ENCODE measurements at regions not wholly inside any gene's neighbourhood (a gene's known extent, or its start where the extent isn't known, plus 50 kb on each side); places are given as distances from the start of the nearest gene placed in this dataset.

DNA sequence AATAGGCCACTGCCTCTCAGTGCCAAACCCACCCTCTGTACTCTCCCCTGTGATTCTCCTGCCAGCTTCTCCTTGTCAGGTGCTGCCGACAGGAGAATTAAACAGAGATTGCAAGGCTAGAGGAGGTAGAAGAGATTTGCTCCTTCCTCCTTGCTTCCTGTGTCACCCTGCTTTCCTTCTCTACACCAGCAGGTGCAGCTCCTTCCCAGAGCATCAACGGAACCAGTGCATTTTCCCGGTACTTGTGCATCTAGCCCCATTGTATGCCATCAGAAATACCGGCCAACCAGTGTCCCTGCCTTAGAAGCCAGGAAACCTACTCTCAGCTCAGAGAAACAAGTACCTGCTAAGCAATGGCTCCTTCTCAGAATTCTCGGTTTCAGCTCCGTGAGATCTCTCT is 253.2 kb downstream of the SUCLA2 start (continued):
- TF ChIP-seq, protein P1, sequence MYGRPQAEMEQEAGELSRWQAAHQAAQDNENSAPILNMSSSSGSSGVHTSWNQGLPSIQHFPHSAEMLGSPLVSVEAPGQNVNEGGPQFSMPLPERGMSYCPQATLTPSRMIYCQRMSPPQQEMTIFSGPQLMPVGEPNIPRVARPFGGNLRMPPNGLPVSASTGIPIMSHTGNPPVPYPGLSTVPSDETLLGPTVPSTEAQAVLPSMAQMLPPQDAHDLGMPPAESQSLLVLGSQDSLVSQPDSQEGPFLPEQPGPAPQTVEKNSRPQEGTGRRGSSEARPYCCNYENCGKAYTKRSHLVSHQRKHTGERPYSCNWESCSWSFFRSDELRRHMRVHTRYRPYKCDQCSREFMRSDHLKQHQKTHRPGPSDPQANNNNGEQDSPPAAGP (tag by site-specific recombination; IDR thresholded peaks at IDR 0.05): no peak
- TF ChIP-seq ZNF777 (tag by site-specific recombination; IDR thresholded peaks at IDR 0.05; ENCODE audit: borderline replicate concordance): no peak
- TF ChIP-seq HOXA7 (CRISPR knock-in tag; IDR thresholded peaks at IDR 0.05; ENCODE audit: borderline replicate concordance): no peak
- TF ChIP-seq ZNF366 (tag by site-specific recombination; conservative IDR thresholded peaks at IDR 0.05): no peak
- TF ChIP-seq GLIS1 (tag by site-specific recombination; IDR thresholded peaks at IDR 0.05): no peak

DNA sequence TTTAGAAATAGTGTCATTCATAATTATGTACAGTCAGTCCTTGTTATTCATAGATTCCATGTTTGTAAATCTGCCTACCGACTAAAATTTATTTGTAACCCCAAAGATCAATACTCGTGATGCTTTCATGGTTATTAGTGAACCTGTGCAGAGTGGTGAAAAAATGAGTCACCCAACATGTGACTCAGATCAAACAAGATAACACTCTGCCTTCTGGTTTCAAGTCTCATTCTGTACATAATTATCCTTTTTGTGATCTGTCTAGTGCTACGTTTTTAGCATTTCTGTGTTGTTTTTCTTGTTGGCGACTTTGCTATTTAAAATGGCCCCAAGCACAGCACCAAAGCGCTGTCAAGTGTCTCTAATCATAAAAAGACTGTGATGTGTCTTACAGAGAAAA is 274.7 kb downstream of the SUCLA2 start:
- H3K9me3 ChIP-seq (ENCODE audit: control insufficient read depth, insufficient read depth, low read depth, low read length): no peaks in the 10 kb centered on the region
- ChIA-PET POLR2A (no interaction called here), CTCF (no interaction called here)
- no peak overlapping the region for H3K27ac ChIP-seq (ENCODE audit: extremely low read depth, low read depth, low read length)
- no peak for TF ChIP-seq ZNF266 (tag by site-specific recombination; IDR thresholded peaks at IDR 0.05; ENCODE audit: low read depth)
- TF ChIP-seq FEZF1 (tag by site-specific recombination; IDR thresholded peaks at IDR 0.05): no peak
- TF ChIP-seq ZSCAN23 (tag by site-specific recombination; IDR thresholded peaks at IDR 0.05): no peak
- no peaks in the 10 kb centered on the region for H3K36me3 ChIP-seq (ENCODE audit: control insufficient read depth in 2 of 2, insufficient read depth in 1 of 2, low read length in 2 of 2)
- no peaks in the 10 kb centered on the region for H3K4me1 ChIP-seq (ENCODE audit: control insufficient read depth, insufficient read depth, low read length)
- H3K4me3 ChIP-seq (ENCODE audit: low read depth, low read length): no peak overlapping the region

DNA sequence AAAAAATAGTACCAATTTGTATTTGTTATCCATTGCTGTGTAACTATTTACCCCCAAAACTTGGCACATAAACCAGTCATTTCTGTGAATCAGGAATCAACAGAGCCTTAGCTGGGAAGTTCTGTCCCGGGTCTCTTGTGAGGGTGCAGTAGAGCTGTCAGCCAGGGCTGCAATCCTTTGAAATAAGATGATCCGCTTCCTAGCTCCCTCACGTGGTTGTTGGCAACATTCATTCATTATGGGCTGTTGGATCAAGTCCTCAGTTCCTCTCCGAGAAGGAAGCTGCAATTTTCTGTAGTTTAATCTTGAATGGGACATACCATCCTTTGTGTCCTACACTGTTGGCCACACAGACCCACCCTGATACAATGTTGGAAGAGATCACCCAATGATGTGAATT is 277.2 kb downstream of the SUCLA2 start:
- no peak for TF ChIP-seq SALL2 (tag by site-specific recombination; IDR thresholded peaks at IDR 0.05; ENCODE audit: borderline replicate concordance)
- no peak for TF ChIP-seq ZNF548 (tag by site-specific recombination; IDR thresholded peaks at IDR 0.05)
- TF ChIP-seq, protein P2, sequence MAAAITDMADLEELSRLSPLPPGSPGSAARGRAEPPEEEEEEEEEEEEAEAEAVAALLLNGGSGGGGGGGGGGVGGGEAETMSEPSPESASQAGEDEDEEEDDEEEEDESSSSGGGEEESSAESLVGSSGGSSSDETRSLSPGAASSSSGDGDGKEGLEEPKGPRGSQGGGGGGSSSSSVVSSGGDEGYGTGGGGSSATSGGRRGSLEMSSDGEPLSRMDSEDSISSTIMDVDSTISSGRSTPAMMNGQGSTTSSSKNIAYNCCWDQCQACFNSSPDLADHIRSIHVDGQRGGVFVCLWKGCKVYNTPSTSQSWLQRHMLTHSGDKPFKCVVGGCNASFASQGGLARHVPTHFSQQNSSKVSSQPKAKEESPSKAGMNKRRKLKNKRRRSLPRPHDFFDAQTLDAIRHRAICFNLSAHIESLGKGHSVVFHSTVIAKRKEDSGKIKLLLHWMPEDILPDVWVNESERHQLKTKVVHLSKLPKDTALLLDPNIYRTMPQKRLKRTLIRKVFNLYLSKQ (tag by site-specific recombination; IDR thresholded peaks at IDR 0.05; ENCODE audit: borderline replicate concordance): no peak
- no peak for TF ChIP-seq HOXD13 (CRISPR knock-in tag; IDR thresholded peaks at IDR 0.05; ENCODE audit: borderline replicate concordance)
- no peak for TF ChIP-seq ZNF843 (tag by site-specific recombination; IDR thresholded peaks at IDR 0.05)
- no peak for TF ChIP-seq ZSCAN23 (tag by site-specific recombination; IDR thresholded peaks at IDR 0.05)
- no peak for TF ChIP-seq ZNF112 (tag by site-specific recombination; IDR thresholded peaks at IDR 0.05)
- no peak for TF ChIP-seq ZNF561 (tag by site-specific recombination; IDR thresholded peaks at IDR 0.05; ENCODE audit: borderline replicate concordance)
- TF ChIP-seq, protein P3, sequence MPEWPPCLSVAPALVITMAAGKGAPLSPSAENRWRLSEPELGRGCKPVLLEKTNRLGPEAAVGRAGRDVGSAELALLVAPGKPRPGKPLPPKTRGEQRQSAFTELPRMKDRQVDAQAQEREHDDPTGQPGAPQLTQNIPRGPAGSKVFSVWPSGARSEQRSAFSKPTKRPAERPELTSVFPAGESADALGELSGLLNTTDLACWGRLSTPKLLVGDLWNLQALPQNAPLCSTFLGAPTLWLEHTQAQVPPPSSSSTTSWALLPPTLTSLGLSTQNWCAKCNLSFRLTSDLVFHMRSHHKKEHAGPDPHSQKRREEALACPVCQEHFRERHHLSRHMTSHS (tag by site-specific recombination; IDR thresholded peaks at IDR 0.05): no peak
- Histone ChIP-seq H3K36me3 (ENCODE audit: control insufficient read depth in 2 of 2, insufficient read depth in 1 of 2, low read length in 2 of 2) (no peaks in the 10 kb centered on the region), H3K9me3 (ENCODE audit: control insufficient read depth, insufficient read depth, low read depth, low read length) (no peaks in the 10 kb centered on the region), H3K4me1 (ENCODE audit: control insufficient read depth, insufficient read depth, low read length) (no peaks in the 10 kb centered on the region), H3K4me3 (ENCODE audit: low read depth, low read length) (no peak overlapping the region), H3K27ac (ENCODE audit: extremely low read depth, low read depth, low read length) (no peak overlapping the region)
- ChIA-PET CTCF (no interaction called here), POLR2A (no interaction called here)

DNA sequence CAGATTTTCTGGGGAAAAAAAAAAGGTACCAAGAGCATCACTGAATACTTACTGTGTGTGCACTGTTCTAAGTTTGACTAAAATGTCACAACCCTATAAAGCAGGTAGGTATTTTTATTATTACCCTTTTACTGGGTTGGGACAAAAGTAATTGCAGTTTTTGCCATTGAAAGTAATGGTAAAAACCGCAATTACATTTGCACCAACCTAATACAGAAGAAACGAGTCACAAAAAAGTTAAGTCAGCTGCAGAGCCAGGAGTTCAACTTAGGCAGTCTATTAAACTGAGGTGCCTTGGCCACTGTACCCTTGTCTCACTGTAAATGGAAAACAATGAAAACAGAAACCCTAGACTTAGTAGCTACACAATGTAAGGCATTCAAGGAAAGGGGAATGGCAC is 281.9 kb downstream of the SUCLA2 start:
- POLR2A ChIA-PET: no interaction called here
- no peak overlapping the region for H3K4me3 ChIP-seq (ENCODE audit: low read depth, low read length)
- no peak overlapping the region for H3K27ac ChIP-seq (ENCODE audit: extremely low read depth, low read depth, low read length)
- CTCF ChIA-PET: no interaction called here
- H3K9me3 ChIP-seq (ENCODE audit: control insufficient read depth, insufficient read depth, low read depth, low read length): no peaks in the 10 kb centered on the region
- no peaks in the 10 kb centered on the region for H3K4me1 ChIP-seq (ENCODE audit: control insufficient read depth, insufficient read depth, low read length)
- no peaks in the 10 kb centered on the region for H3K36me3 ChIP-seq (ENCODE audit: control insufficient read depth in 2 of 2, insufficient read depth in 1 of 2, low read length in 2 of 2)
- TF ChIP-seq ZNF48 (tag by site-specific recombination; IDR thresholded peaks at IDR 0.05) (no peak), ZNF426 (tag by site-specific recombination; IDR thresholded peaks at IDR 0.05) (no peak), ZNF621 (tag by site-specific recombination; IDR thresholded peaks at IDR 0.05) (no peak), SP2 (tag by site-specific recombination; IDR thresholded peaks at IDR 0.05) (no peak), ZNF274 (IDR thresholded peaks at IDR 0.05; ENCODE audit: low read length) (no peak), ZNF274 (tag by site-specific recombination; IDR thresholded peaks at IDR 0.05; ENCODE audit: borderline replicate concordance) (no peak), SP7 (tag by site-specific recombination; IDR thresholded peaks at IDR 0.05) (no peak), ZNF596 (tag by site-specific recombination; IDR thresholded peaks at IDR 0.05) (no peak), ZNF777 (tag by site-specific recombination; IDR thresholded peaks at IDR 0.05; ENCODE audit: borderline replicate concordance) (no peak), ZNF10 (tag by site-specific recombination; IDR thresholded peaks at IDR 0.05) (no peak)
- TF ChIP-seq, protein P4, sequence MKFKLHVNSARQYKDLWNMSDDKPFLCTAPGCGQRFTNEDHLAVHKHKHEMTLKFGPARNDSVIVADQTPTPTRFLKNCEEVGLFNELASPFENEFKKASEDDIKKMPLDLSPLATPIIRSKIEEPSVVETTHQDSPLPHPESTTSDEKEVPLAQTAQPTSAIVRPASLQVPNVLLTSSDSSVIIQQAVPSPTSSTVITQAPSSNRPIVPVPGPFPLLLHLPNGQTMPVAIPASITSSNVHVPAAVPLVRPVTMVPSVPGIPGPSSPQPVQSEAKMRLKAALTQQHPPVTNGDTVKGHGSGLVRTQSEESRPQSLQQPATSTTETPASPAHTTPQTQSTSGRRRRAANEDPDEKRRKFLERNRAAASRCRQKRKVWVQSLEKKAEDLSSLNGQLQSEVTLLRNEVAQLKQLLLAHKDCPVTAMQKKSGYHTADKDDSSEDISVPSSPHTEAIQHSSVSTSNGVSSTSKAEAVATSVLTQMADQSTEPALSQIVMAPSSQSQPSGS (tag by site-specific recombination; IDR thresholded peaks at IDR 0.05; ENCODE audit: low read depth): no peak
- TF ChIP-seq, protein P5, sequence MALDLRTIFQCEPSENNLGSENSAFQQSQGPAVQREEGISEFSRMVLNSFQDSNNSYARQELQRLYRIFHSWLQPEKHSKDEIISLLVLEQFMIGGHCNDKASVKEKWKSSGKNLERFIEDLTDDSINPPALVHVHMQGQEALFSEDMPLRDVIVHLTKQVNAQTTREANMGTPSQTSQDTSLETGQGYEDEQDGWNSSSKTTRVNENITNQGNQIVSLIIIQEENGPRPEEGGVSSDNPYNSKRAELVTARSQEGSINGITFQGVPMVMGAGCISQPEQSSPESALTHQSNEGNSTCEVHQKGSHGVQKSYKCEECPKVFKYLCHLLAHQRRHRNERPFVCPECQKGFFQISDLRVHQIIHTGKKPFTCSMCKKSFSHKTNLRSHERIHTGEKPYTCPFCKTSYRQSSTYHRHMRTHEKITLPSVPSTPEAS (tag by site-specific recombination; IDR thresholded peaks at IDR 0.05): no peak
